Testis (tissue), 2 donors: ENCODE measurements at regions not wholly inside any gene's neighbourhood (a gene's known extent, or its start where the extent isn't known, plus 50 kb on each side); places are given as distances from the start of the nearest gene placed in this dataset.

Source experiments
- CTCF ChIP-seq, 3 experiments: fragments of 450-650 bp in 2 of 3; fragments of 200-600 bp in 1 of 3; sonication (generic) in 1 of 3; IDR thresholded peaks; one replicate each; pipeline ENCODE4 v1.5.1; 2016 to 2019; ENCODE audit warnings: antibody characterized with exemption in 3 of 3, mild to moderate bottlenecking in 2 of 3, moderate library complexity in 1 of 3
- POLR2A ChIP-seq: fragments of 450-650 bp; IDR thresholded peaks from one replicate; pipeline ENCODE4 v1.6.1; 2017; ENCODE audit warnings: antibody characterized with exemption, mild to moderate bottlenecking, moderate library complexity

GRCh38 chr9:88712484-88712883, 177.5 kb downstream of the NXNL2 start:
- TF ChIP-seq CTCF (IDR thresholded peaks at IDR 0.05) (no peak), POLR2A (no peak)
